Activated CD4-positive, alpha-beta T cell treated with anti-CD3 and anti-CD28 coated beads for 48 hours (primary cell): ENCODE measurements at regions not wholly inside any gene's neighbourhood (a gene's known extent, or its start where the extent isn't known, plus 50 kb on each side); places are given as distances from the start of the nearest gene placed in this dataset.
A peak's percentile ranks its signal among the peaks of the same experiment; 100 is the strongest.
"Not testable (repeated sequence)": the region's sequence is repeated elsewhere in the genome, so short reads cannot be mapped to it uniquely, and the experiment has no call there.

Experiments
- DNase-seq: peaks from one replicate; pipeline ENCODE4 v3.0.0-alpha.2; 2020

DNA sequence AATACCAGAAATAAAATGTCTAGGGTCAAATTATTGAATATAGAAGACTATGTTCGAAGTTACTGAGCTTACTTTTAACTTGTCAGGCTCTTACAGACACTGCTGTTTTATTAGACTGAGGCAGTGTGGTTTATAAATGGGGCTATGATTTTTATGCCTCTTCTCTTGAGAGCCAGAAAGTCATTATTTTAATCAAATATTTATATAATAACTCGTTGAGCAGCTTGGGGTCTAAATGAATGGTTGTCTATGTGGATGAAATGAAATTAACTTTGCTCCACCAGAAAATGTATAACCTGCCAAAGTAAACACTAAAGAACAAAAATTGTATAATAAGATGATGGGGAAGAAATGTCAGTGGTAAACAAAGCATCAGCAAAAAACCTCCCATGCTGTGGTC is 175.6 kb upstream of the THSD7A start:
- no peak for DNase-seq

- DNase-seq: no peak
Measured at GRCh38 chr7:12013983-12014382, 182.0 kb upstream of the THSD7A start.

GRCh38 chr7:12016439-12016838 is 184.4 kb upstream of the THSD7A start:
- DNase-seq: no peak

- DNase-seq: no peak
Measured at GRCh38 chr7:12017046-12017445, 185.0 kb upstream of the THSD7A start.

DNA sequence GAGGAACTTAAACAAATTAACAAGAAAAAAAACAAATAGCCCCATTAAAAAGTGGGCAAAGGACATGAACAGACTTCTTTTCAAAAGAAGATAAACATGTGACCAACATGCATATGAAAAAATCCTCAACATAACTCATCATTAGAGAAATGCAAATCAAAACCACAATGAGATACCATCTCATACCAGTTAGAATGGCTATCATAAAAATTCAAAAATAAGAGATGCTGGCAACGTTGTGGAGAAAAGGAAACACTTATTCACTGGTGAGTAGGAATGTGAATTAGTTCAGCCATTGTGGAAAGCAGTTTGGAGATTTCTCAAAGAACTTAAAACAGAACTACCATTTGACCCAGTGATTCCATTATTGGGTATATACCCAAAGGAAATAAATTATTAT is 189.1 kb upstream of the TMEM106B start:
- DNase-seq: not testable (repeated sequence)

DNA sequence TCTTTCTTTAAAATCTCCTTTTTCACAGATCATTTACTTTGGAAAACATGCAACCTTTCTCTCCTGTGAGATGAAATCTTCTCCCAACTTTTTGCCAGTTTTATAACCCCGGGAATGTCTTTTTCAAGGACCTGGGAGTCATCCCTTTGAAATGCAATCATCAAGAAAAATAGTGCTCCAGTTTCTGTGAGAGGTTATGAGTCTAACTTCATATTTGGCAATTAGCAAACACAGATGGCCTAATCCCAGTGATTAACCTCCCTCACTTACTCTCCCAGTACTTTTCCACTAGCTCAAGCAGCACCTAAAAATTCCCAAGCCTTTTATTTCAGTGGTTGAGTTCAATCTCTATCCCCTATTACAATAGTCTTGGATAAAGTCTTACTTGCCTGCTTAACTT is 185.8 kb upstream of the TMEM106B start:
- DNase-seq: no peak

- no peak for DNase-seq
Measured at GRCh38 chr7:12028508-12028907, 182.6 kb upstream of the TMEM106B start.

DNA sequence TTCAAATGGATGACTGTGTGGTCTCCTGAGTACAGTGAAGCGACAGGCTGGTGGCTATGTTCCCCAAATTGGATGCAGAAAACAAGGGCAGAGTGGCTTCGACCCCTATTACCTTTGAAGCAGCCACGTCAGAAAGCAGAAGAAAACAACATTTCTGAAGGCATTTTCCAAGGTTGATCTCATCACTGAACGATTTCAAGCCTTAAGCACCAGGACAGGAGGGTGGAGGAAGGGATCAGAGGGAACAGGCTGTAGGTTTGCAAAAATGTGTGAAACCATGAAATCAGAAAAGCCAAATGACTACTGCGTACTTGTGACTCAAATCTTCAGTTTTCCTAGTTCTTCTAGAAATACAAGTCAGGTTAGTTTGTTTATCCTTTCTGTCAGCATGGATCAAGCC is 181.0 kb upstream of the TMEM106B start:
- DNase-seq: no peak

- DNase-seq: no peak
Measured at GRCh38 chr7:12031186-12031585, 179.9 kb upstream of the TMEM106B start.

DNA sequence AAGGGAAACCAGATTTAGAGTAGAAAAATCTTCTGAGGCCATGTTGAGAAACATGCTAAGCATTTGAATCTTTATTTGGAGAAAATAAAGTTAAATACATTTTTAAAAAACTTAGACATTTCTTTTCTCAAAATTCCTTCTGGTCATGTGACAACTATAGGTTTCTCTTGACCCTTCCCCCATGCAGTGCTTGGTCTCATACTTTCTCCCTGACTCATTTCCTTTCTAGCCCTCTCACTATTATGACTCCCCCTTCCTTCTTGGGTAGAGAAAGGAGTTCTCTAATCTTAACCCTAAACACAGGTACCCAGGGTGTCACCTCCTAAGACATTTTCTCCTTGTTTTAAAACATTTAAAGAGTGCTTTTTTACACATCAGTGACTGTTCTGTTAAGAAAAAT is 179.5 kb upstream of the TMEM106B start:
- DNase-seq: no peak

- no peak for DNase-seq
Measured at GRCh38 chr7:12032146-12032545, 178.9 kb upstream of the TMEM106B start.

DNA sequence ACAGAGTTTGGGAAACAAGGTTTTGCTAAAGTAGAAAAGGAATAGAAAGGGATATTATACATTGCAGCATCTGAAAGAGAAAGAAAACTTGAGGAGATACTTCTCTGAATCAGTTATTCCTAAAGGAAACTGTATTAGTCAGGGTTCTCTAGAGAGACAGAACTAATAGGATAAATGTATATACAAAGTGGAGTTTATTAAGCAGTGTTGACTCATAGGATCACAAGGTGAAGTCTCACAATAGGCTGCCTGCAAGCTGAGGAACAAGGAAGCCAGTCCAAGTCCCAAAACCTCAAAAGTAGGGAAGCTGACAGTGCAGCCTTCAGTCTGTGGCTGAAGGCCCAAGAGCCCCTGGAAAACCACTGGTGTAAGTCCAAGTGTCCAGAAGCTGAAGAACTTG is 167.6 kb upstream of the TMEM106B start:
- DNase-seq: not testable (repeated sequence)

- DNase-seq: no peak
Measured at GRCh38 chr7:12052211-12052610, 158.9 kb upstream of the TMEM106B start.

GRCh38 chr7:12053561-12053960 is 157.5 kb upstream of the TMEM106B start:
- DNase-seq: no peak

- DNase-seq: no peak
Measured at GRCh38 chr7:12054830-12055229, 156.3 kb upstream of the TMEM106B start.

- DNase-seq: no peak
Measured at GRCh38 chr7:12056381-12056780, 154.7 kb upstream of the TMEM106B start.

GRCh38 chr7:12056977-12057376 is 154.1 kb upstream of the TMEM106B start:
- DNase-seq: no peak

- peak; percentile 5 for DNase-seq
Measured at GRCh38 chr7:12062062-12062461, 149.0 kb upstream of the TMEM106B start.

DNA sequence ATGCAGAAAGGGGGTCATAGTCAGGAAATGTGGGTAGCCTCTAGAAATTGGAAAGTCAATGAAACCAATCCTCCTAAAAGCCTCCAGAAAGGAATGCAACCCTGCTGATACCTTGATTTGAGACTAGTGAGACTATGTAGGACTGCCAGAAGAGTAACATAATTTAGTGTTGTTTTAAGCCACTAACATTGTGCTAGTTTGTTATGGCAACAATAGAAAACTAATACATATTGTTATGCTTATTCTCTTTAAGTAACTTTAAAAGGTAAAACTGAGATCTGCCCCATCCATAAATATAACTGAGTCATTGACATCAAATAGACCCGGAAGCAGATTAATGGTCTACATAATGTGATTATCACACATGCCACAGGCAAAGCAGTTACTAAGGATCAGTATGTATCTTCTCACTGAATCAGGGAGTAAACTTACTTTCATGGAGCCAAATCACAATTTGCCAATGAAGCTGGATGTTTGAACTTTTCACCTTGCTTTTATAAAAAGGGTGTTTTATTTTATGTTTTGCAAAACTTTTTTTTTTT is 146.4 kb upstream of the TMEM106B start:
- DNase-seq: no peak

GRCh38 chr7:12066004-12066403 is 145.1 kb upstream of the TMEM106B start:
- DNase-seq: no peak

- no peak for DNase-seq
Measured at GRCh38 chr7:12066521-12066920, 144.6 kb upstream of the TMEM106B start.

DNA sequence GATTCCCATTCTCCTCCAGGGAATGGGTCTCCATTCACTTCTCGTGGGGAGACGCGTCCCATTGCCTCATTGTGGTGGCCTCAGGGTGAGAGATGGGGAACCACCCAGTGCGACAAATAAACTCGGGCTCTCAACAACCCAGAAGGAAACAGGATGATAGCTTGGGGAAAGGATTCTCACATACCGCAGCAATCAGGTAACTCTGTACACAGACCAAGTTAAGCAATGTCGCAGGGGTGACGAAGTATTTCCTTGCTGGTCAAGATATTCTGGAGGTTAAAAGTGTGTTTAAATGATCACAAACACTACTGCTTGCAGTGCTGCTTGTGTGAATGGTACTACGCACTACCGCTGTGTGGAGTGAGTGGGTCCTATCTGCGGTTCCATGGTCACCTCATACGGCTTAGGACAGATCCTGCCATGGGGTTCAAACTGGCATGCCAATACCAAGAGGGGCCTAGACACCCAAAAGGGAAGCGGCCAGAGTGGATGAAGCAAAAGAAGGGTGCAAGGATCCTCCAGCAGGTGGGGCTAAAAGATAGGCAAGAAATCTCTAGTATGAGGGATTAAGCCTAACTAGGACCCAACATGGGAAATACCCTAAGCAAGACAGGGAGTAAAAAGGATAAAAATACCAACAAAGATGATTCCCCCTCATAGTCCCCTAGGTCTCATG is 143.8 kb upstream of the TMEM106B start:
- DNase-seq: peak; percentile 62

- DNase-seq: no peak
Measured at GRCh38 chr7:12069757-12070156, 141.3 kb upstream of the TMEM106B start.

- DNase-seq: no peak
Measured at GRCh38 chr7:12074889-12075288, 136.2 kb upstream of the TMEM106B start.

- DNase-seq: no peak
Measured at GRCh38 chr7:12080006-12080405, 131.1 kb upstream of the TMEM106B start.
